Natural killer cell (primary cell): ENCODE measurements at regions not wholly inside any gene's neighbourhood (a gene's known extent, or its start where the extent isn't known, plus 50 kb on each side); places are given as distances from the start of the nearest gene placed in this dataset.

Experiments used
- ATAC-seq, 3 donors: fragments of 150-1000 bp in 2 of 3; fragments of 200-7000 bp in 1 of 3; cut with Tn5 transposase; 1 replicate in 1 of 3; 2 replicates in 2 of 3; pipeline ENCODE4 v1.10.0; 2021; ENCODE audit warnings: mild to moderate bottlenecking in 2 of 3, moderate library complexity in 2 of 3
- DNase-seq, 2 donors: peaks; one replicate each; pipeline versions ENCODE4 v3.0.0 to v3.0.0-alpha.2; 2013 to 2021; ENCODE audit warnings: mixed read lengths in 1 of 2
- H3K27ac ChIP-seq: one replicate; pipeline ENCODE4 v1.5.1; 2013; ENCODE audit warnings: mild to moderate bottlenecking, low read length
- H3K27me3 ChIP-seq: one replicate; pipeline ENCODE4 v1.6.1; 2013; ENCODE audit warnings: low read length; ENCODE audit not compliant: control insufficient read depth, insufficient read depth
- H3K36me3 ChIP-seq: one replicate; pipeline ENCODE4 v1.6.1; 2013; ENCODE audit warnings: low read length; ENCODE audit not compliant: control insufficient read depth, insufficient read depth
- H3K4me1 ChIP-seq: one replicate; pipeline ENCODE4 v1.6.1; 2013; ENCODE audit warnings: low read length; ENCODE audit not compliant: control insufficient read depth, insufficient read depth
- H3K4me3 ChIP-seq: one replicate; pipeline ENCODE4 v1.5.1; 2013; ENCODE audit warnings: low read length
- H3K9me3 ChIP-seq: one replicate; pipeline ENCODE4 v1.6.1; 2013; ENCODE audit warnings: low read length; ENCODE audit not compliant: control insufficient read depth, insufficient read depth
- H3K27ac Mint-ChIP-seq, 2 donors: one replicate each; pipeline ENCODE4 v1.8.0; 2022; ENCODE audit warnings: mild to moderate bottlenecking in 2 of 2, mixed read lengths in 2 of 2, moderate library complexity in 1 of 2
- H3K27me3 Mint-ChIP-seq, 2 donors: one replicate each; pipeline ENCODE4 v1.8.0; 2022; ENCODE audit warnings: low read depth in 2 of 2, mixed read lengths in 2 of 2
- H3K36me3 Mint-ChIP-seq: one replicate; pipeline ENCODE4 v1.8.0; 2022; ENCODE audit warnings: mixed read lengths
- H3K4me1 Mint-ChIP-seq, 2 donors: one replicate each; pipeline ENCODE4 v1.8.0; 2022; ENCODE audit warnings: mixed read lengths in 2 of 2
- H3K4me3 Mint-ChIP-seq: one replicate; pipeline ENCODE4 v1.8.0; 2022; ENCODE audit warnings: mild to moderate bottlenecking, moderate library complexity, mixed read lengths
- H3K9me3 Mint-ChIP-seq, 2 donors: one replicate each; pipeline ENCODE4 v1.8.0; 2022; ENCODE audit warnings: mixed read lengths in 2 of 2
- CTCF ChIP-seq: fragments of 200-600 bp; IDR thresholded peaks from one replicate; pipeline ENCODE4 v1.8.0; 2022; ENCODE audit warnings: antibody characterized with exemption
- WGBS: methylation state at CpG from one replicate; pipeline ENCODE4 v1.1.7; 2013; ENCODE audit warnings: missing lambda C conversion rate; ENCODE audit not compliant: insufficient coverage; 5-methylcytosine and 5-hydroxymethylcytosine counted together
- intact Hi-C: fragments of 100-400 bp; cut with micrococcal nuclease; formaldehyde crosslinking; loops from one replicate; pipeline ENCODE4 v1.14.2; 2022

GRCh38 chr18:78046631-78047030 lies 797.0 kb downstream of the GALR1 start:
- 98% methylated on average over 3 of the region's 3 CpGs for WGBS
- Histone ChIP-seq H3K36me3 (no peaks in the 10 kb centered on the region), H3K4me1 (no peaks in the 10 kb centered on the region), H3K27me3 (no peaks in the 10 kb centered on the region), H3K4me3 (no peak overlapping the region), H3K27ac (no peak overlapping the region), H3K9me3 (no peaks in the 10 kb centered on the region)
- Mint-ChIP-seq H3K4me1 (no peaks in the 10 kb centered on the region), H3K36me3 (no peaks in the 10 kb centered on the region), H3K27ac (no peak overlapping the region), H3K27me3 (peaks cover 0 to 2% of the 10 kb centered on the region in 2 donors), H3K9me3 (no peaks in the 10 kb centered on the region), H3K4me3 (no peak overlapping the region)
- DNase-seq (no peak), ATAC-seq (no peak)
- intact Hi-C loops, result no loop called here
- no peak for TF ChIP-seq CTCF

DNA sequence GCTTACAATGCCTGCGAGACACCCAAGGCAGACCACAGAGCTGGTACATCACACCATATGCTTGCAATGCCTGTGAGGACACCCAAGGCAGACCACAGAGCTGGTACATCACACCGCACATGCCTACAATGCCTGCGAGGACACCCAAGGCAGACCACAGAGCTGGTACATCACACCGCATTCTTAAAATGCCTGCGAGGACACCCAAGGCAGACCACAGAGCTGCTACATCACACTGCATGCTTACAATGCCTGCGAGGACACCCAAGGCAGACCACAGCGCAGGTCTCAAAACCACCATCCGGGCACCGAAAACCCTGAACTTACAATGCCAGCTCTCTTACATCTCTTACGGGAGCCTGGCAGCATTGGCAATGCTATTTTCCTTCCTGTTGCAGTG lies 799.6 kb downstream of the GALR1 start:
- DNase-seq, result no peak
- Mint-ChIP-seq H3K36me3 (no peaks in the 10 kb centered on the region), H3K4me1 (no peaks in the 10 kb centered on the region), H3K4me3 (no peak overlapping the region), H3K27ac (no peak overlapping the region), H3K27me3 (peaks cover 0 to 2% of the 10 kb centered on the region in 2 donors), H3K9me3 (no peaks in the 10 kb centered on the region)
- Histone ChIP-seq H3K27me3 (no peaks in the 10 kb centered on the region), H3K4me3 (no peak overlapping the region), H3K4me1 (no peaks in the 10 kb centered on the region), H3K36me3 (no peaks in the 10 kb centered on the region), H3K27ac (no peak overlapping the region), H3K9me3 (no peaks in the 10 kb centered on the region)
- intact Hi-C loops, result no loop called here
- ATAC-seq, result no peak
- no peak for TF ChIP-seq CTCF
- 89% methylated on average over 10 of the region's 10 CpGs for WGBS

- TF ChIP-seq CTCF, result no peak
- no peaks in the 10 kb centered on the region for H3K4me1 ChIP-seq
- DNase-seq (no peak), ATAC-seq (no peak)
- H3K36me3 Mint-ChIP-seq, result no peaks in the 10 kb centered on the region
- H3K27me3 ChIP-seq, result no peaks in the 10 kb centered on the region
- no peaks in the 10 kb centered on the region for H3K36me3 ChIP-seq
- H3K9me3 Mint-ChIP-seq, result no peaks in the 10 kb centered on the region
- no peaks in the 10 kb centered on the region for H3K4me1 Mint-ChIP-seq
- peaks cover 0 to 3% of the 10 kb centered on the region in 2 donors for H3K27me3 Mint-ChIP-seq
- intact Hi-C loops, result no loop called here
- WGBS, result 83% methylated on average over 6 of the region's 6 CpGs
- no peak overlapping the region for H3K27ac Mint-ChIP-seq
- H3K27ac ChIP-seq, result no peak overlapping the region
- no peak overlapping the region for H3K4me3 Mint-ChIP-seq
- no peak overlapping the region for H3K4me3 ChIP-seq
- no peaks in the 10 kb centered on the region for H3K9me3 ChIP-seq
These were observed 805.2 kb downstream of the GALR1 start for GRCh38 chr18:78054801-78055200.

GRCh38 chr18:78056011-78056410 lies 806.4 kb downstream of the GALR1 start:
- H3K27ac ChIP-seq, result no peak overlapping the region
- no peak for ATAC-seq
- H3K27ac Mint-ChIP-seq, result no peak overlapping the region
- TF ChIP-seq CTCF, result no peak
- no peak for DNase-seq
- WGBS, result 78% methylated on average over 2 of the region's 2 CpGs
- no peaks in the 10 kb centered on the region for H3K36me3 ChIP-seq
- no peaks in the 10 kb centered on the region for H3K4me1 Mint-ChIP-seq
- H3K36me3 Mint-ChIP-seq, result no peaks in the 10 kb centered on the region
- H3K27me3 Mint-ChIP-seq, result peaks cover 0 to 3% of the 10 kb centered on the region in 2 donors
- H3K4me1 ChIP-seq, result no peaks in the 10 kb centered on the region
- no peak overlapping the region for H3K4me3 ChIP-seq
- no peaks in the 10 kb centered on the region for H3K9me3 ChIP-seq
- no peaks in the 10 kb centered on the region for H3K9me3 Mint-ChIP-seq
- intact Hi-C loops, result no loop called here
- no peaks in the 10 kb centered on the region for H3K27me3 ChIP-seq
- H3K4me3 Mint-ChIP-seq, result no peak overlapping the region
